Endothelial cell of umbilical vein (primary cell): ENCODE measurements at regions not wholly inside any gene's neighbourhood (a gene's known extent, or its start where the extent isn't known, plus 50 kb on each side); places are given as distances from the start of the nearest gene placed in this dataset.

Experiments used
- BruUV-seq: library from RNA; stranded (reverse); fragments of 400-500 nt; replicated peaks from 2 replicates; lab custom pipeline; 2021; lab: Mats Ljungman, UMichigan
- CTCF ChIA-PET: fragments of 300-600, 350-600 bp; sonication (Branson Sonifier 250); formaldehyde crosslinking; loops from one replicate; lab custom pipeline; 2021; ENCODE audit warnings: antibody characterized with exemption, inconsistent platforms; lab: Charles Lee
- POLR2A ChIA-PET: fragments of 300-600, 350-600 bp; sonication (Branson Sonifier 250); formaldehyde crosslinking; loops from one replicate; lab custom pipeline; 2021; ENCODE audit warnings: antibody characterized with exemption, inconsistent platforms; lab: Charles Lee
- DNase-seq: peaks from one replicate; pipeline ENCODE4 v3.0.0-alpha.2; 2011; ENCODE audit warnings: low read depth, low spot score
- FAIRE-seq: peaks from 2 replicates; lab custom pipeline; 2011; peaks lifted over from hg19 to GRCh38; lab: Jason Lieb, UNC
- H2AFZ ChIP-seq: 2 replicates; pipeline ENCODE4 v1.6.0; 2012; ENCODE audit warnings: low read depth, low read length, control low read depth, inconsistent platforms
- H3K27ac ChIP-seq: 2 replicates; pipeline ENCODE4 v1.5.1; 2011; ENCODE audit warnings: low read depth, mild to moderate bottlenecking, control low read depth, low read length, moderate library complexity; ENCODE audit not compliant: insufficient read depth
- H3K27me3 ChIP-seq, 2 experiments: 2 replicates each; pipeline versions ENCODE4 v1.6.0 to v1.6.1; 2011; ENCODE audit warnings: low read length in 2 of 2, mixed read lengths in 1 of 2; ENCODE audit not compliant: control insufficient read depth in 2 of 2, insufficient read depth in 2 of 2
- H3K36me3 ChIP-seq, 2 experiments: 2 replicates in 1 of 2; 3 replicates in 1 of 2; pipeline ENCODE4 v1.5.1; 2011; ENCODE audit warnings: low read length in 2 of 2, mild to moderate bottlenecking in 1 of 2, moderate library complexity in 1 of 2; ENCODE audit not compliant: control insufficient read depth in 2 of 2, insufficient read depth in 2 of 2; ENCODE audit errors: extremely low read depth in 1 of 2
- H3K4me1 ChIP-seq: 3 replicates; pipeline ENCODE4 v1.5.1; 2011; ENCODE audit warnings: mild to moderate bottlenecking, low read length; ENCODE audit not compliant: control insufficient read depth, insufficient read depth; ENCODE audit errors: extremely low read depth
- H3K4me2 ChIP-seq: 2 replicates; pipeline ENCODE4 v1.6.1; 2011; ENCODE audit warnings: low read length, control low read depth, mixed read lengths; ENCODE audit not compliant: insufficient read depth
- H3K4me3 ChIP-seq, 3 experiments: fragments of 200-600 bp in 1 of 3; sonication (generic), shearing (Covaris generic) in 1 of 3; replicated peaks in 1 of 3; 2 replicates each; pipeline ENCODE4 v1.5.1; 2011 to 2016; ENCODE audit warnings: control low read depth in 3 of 3, low read length in 3 of 3, mild to moderate bottlenecking in 2 of 3, inconsistent platforms in 1 of 3, low read depth in 1 of 3, moderate library complexity in 1 of 3; ENCODE audit not compliant: insufficient read depth in 1 of 3
- H3K79me2 ChIP-seq: 2 replicates; pipeline ENCODE4 v1.6.0; 2012; ENCODE audit warnings: low read length, inconsistent platforms; ENCODE audit not compliant: control insufficient read depth, insufficient read depth
- H3K9ac ChIP-seq: replicated peaks from 2 replicates; pipeline ENCODE3; 2011; ENCODE audit warnings: low read length, control low read depth; ENCODE audit not compliant: insufficient read depth; ENCODE audit errors: extremely low read depth
- H3K9me1 ChIP-seq: replicated peaks from 3 replicates; pipeline ENCODE4 v1.6.0; 2011; ENCODE audit warnings: mild to moderate bottlenecking, low read length; ENCODE audit not compliant: control insufficient read depth, insufficient read depth; ENCODE audit errors: extremely low read depth
- H3K9me3 ChIP-seq: replicated peaks from 2 replicates; pipeline ENCODE4 v1.5.1; 2012; ENCODE audit warnings: low read length, inconsistent platforms; ENCODE audit not compliant: control insufficient read depth, insufficient read depth
- H4K20me1 ChIP-seq: replicated peaks from 2 replicates; pipeline ENCODE3; 2011; ENCODE audit warnings: mild to moderate bottlenecking, low read length; ENCODE audit not compliant: control insufficient read depth, insufficient read depth; ENCODE audit errors: extremely low read depth
- EZH2 ChIP-seq: IDR thresholded peaks from 2 replicates; pipeline ENCODE4 v1.6.1; 2012; ENCODE audit warnings: borderline replicate concordance, low read depth, mild to moderate bottlenecking, moderate library complexity, low read length, inconsistent platforms; ENCODE audit not compliant: severe bottlenecking
- FOS ChIP-seq: IDR thresholded peaks from 2 replicates; pipeline ENCODE4 v1.6.1; 2011; ENCODE audit warnings: mild to moderate bottlenecking, low read length, moderate library complexity, borderline replicate concordance; ENCODE audit not compliant: insufficient read depth
- GATA2 ChIP-seq: IDR thresholded peaks from 2 replicates; pipeline ENCODE4 v1.7.0; 2011; ENCODE audit warnings: low read depth, mild to moderate bottlenecking, moderate library complexity, mixed read lengths, low read length; ENCODE audit not compliant: insufficient read length, insufficient read depth
- JUN ChIP-seq: IDR thresholded peaks from 2 replicates; pipeline ENCODE4 v1.6.1; 2011; ENCODE audit warnings: borderline replicate concordance, low read depth; ENCODE audit not compliant: insufficient read length, insufficient read depth
- MAX ChIP-seq: IDR thresholded peaks from 2 replicates; pipeline ENCODE4 v1.6.1; 2011; ENCODE audit not compliant: insufficient read depth, insufficient read length
- MYC ChIP-seq: IDR thresholded peaks from one replicate; pipeline ENCODE4 v1.6.1; 2011; ENCODE audit warnings: mild to moderate bottlenecking, low read depth, low read length
- POLR2A ChIP-seq: IDR thresholded peaks from 2 replicates; pipeline ENCODE4 v1.6.1; 2012; ENCODE audit warnings: low read depth, mild to moderate bottlenecking, control low read depth, low read length
- POLR2AphosphoS5 ChIP-seq: IDR thresholded peaks from 2 replicates; pipeline ENCODE4 v1.6.1; 2012; ENCODE audit warnings: low read depth, mild to moderate bottlenecking, control low read depth, low read length, moderate library complexity; ENCODE audit not compliant: insufficient read depth
- dilution Hi-C: fragments of 300-500 bp; cut with MboI; formaldehyde crosslinking; loops from one replicate; pipeline ENCODE4 v1.15.0; 2019; ENCODE audit warnings: low sequenced_read_pairs; ENCODE audit not compliant: extremely low pct_ligation_motif_present
- intact Hi-C: fragments of 100-400 bp; cut with micrococcal nuclease; formaldehyde crosslinking; loops from one replicate; pipeline ENCODE4 v1.10.0; 2022
- TF ChIP-seq, protein P1 (sequence below), 2 donors: IDR thresholded peaks; 1 replicate in 1 of 2; 2 replicates in 1 of 2; pipeline ENCODE4 v1.5.1; 2011; ENCODE audit warnings: low read length in 2 of 2, mild to moderate bottlenecking in 2 of 2, moderate library complexity in 2 of 2, control low read depth in 1 of 2, inconsistent platforms in 1 of 2, low read depth in 1 of 2; ENCODE audit not compliant: insufficient read depth in 1 of 2; ENCODE audit errors: extremely low read depth in 1 of 2

DNA sequence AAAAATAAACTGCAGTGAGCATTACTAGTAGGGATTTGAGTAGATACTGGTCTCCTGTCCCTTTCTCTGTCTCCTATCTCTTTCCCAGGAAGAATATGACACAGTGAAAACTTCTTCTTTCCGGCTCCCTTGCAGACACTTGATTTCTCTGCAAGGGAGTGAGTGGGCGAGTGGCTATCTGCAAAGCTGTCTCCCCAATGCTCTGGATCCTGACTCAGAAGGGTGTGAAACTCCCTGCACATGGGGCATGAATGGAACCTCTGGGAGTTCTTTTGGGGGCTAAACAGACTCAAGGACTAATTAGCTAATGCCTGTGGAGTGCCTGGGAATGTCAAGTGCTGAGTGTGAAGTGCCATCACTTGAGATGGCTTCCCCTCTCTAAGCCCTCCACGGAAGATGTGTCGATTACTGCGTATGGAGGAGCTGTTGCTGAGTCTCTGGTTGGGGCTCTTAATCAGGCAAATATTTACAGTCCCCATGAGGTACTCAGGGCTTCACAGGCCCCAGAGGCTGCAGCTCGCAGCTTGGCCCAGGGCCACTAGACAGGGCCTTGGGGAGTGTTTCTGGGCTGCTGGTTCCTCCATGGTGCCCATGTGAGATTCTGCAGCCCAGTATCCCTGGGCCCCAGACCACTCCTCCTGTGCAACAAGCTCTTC is 139.8 kb downstream of the RPS24 start:
- TF ChIP-seq GATA2 (no peak), MAX (no peak), FOS (no peak), MYC (no peak), POLR2A (no peak), EZH2 (no peak), JUN (no peak), POLR2AphosphoS5 (no peak)
- TF ChIP-seq, protein P1, sequence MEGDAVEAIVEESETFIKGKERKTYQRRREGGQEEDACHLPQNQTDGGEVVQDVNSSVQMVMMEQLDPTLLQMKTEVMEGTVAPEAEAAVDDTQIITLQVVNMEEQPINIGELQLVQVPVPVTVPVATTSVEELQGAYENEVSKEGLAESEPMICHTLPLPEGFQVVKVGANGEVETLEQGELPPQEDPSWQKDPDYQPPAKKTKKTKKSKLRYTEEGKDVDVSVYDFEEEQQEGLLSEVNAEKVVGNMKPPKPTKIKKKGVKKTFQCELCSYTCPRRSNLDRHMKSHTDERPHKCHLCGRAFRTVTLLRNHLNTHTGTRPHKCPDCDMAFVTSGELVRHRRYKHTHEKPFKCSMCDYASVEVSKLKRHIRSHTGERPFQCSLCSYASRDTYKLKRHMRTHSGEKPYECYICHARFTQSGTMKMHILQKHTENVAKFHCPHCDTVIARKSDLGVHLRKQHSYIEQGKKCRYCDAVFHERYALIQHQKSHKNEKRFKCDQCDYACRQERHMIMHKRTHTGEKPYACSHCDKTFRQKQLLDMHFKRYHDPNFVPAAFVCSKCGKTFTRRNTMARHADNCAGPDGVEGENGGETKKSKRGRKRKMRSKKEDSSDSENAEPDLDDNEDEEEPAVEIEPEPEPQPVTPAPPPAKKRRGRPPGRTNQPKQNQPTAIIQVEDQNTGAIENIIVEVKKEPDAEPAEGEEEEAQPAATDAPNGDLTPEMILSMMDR (IDR thresholded peaks at IDR 0.05; ENCODE audit: extremely low read depth in 1 of 2, insufficient read depth in 1 of 2, low read depth in 1 of 2, low read length in 2 of 2): no peak
- Histone ChIP-seq H3K27me3 (peaks cover 0 to 4% of the 10 kb centered on the region in 2 experiments), H3K4me2 (no peak overlapping the region), H4K20me1 (no peaks in the 10 kb centered on the region), H3K27ac (no peak overlapping the region), H3K4me3 (no peak overlapping the region), H3K9me1 (no peaks in the 10 kb centered on the region), H3K9me3 (no peaks in the 10 kb centered on the region), H3K9ac (no peak overlapping the region), H3K36me3 (no peaks in the 10 kb centered on the region), H2AFZ (no peak overlapping the region), H3K4me1 (no peaks in the 10 kb centered on the region), H3K79me2 (no peaks in the 10 kb centered on the region)
- dilution Hi-C loops (no loop called here), intact Hi-C loops (no loop called here)
- no TSS peak for BruUV-seq
- no peak for FAIRE-seq
- POLR2A ChIA-PET: no interaction called here
- no peak for DNase-seq
- CTCF ChIA-PET: no interaction called here
